Vagina (tissue), 2 donors: ENCODE measurements at regions not wholly inside any gene's neighbourhood (a gene's known extent, or its start where the extent isn't known, plus 50 kb on each side); places are given as distances from the start of the nearest gene placed in this dataset.

Source experiments
- DNase-seq, 2 donors: peaks; one replicate each; pipeline ENCODE4 v3.0.0-alpha.2; 2017; ENCODE audit errors: extremely low spot score in 2 of 2
- H3K27ac ChIP-seq: fragments of 200-600 bp; sonication (generic); one replicate; pipeline ENCODE4 v1.5.1; 2019
- H3K27me3 ChIP-seq: fragments of 200-600 bp; sonication (generic); one replicate; pipeline ENCODE4 v1.5.1; 2019
- H3K36me3 ChIP-seq, 2 donors: fragments of 200-600 bp; sonication (generic); one replicate each; pipeline ENCODE4 v1.5.1; 2017 to 2019
- H3K4me1 ChIP-seq: fragments of 200-600 bp; sonication (generic); one replicate; pipeline ENCODE4 v1.5.1; 2019
- H3K4me3 ChIP-seq, 2 donors: fragments of 200-600 bp; sonication (generic); 1 replicate in 1 of 2; 2 replicates in 1 of 2; pipeline ENCODE4 v1.5.1; 2016 to 2019
- H3K9me3 ChIP-seq: fragments of 200-600 bp; sonication (generic); one replicate; pipeline ENCODE4 v1.5.1; 2019
- POLR2A ChIP-seq, 2 donors: fragments of 450-650 bp; IDR thresholded peaks; one replicate each; pipeline ENCODE4 v1.6.1; 2017; ENCODE audit warnings: antibody characterized with exemption in 2 of 2, mild to moderate bottlenecking in 2 of 2, moderate library complexity in 2 of 2
- POLR2AphosphoS5 ChIP-seq, 2 donors: sonication (generic); formaldehyde crosslinking; IDR thresholded peaks; one replicate each; pipeline ENCODE4 v1.9.0; 2017; ENCODE audit warnings: antibody characterized with exemption in 2 of 2, mild to moderate bottlenecking in 2 of 2, low read depth in 1 of 2; ENCODE audit not compliant: insufficient read depth in 1 of 2
- intact Hi-C: fragments of 100-400 bp; cut with DNase I; formaldehyde crosslinking; loops from one replicate; pipeline ENCODE4 v1.15.1; 2023
- TF ChIP-seq, protein P1 (sequence below), 3 experiments: fragments of 450-650 bp in 2 of 3; fragments of 200-600 bp in 1 of 3; sonication (generic) in 1 of 3; IDR thresholded peaks; one replicate each; pipeline ENCODE4 v1.5.1; 2017 to 2019; ENCODE audit warnings: antibody characterized with exemption in 3 of 3, mild to moderate bottlenecking in 2 of 3, moderate library complexity in 2 of 3

DNA sequence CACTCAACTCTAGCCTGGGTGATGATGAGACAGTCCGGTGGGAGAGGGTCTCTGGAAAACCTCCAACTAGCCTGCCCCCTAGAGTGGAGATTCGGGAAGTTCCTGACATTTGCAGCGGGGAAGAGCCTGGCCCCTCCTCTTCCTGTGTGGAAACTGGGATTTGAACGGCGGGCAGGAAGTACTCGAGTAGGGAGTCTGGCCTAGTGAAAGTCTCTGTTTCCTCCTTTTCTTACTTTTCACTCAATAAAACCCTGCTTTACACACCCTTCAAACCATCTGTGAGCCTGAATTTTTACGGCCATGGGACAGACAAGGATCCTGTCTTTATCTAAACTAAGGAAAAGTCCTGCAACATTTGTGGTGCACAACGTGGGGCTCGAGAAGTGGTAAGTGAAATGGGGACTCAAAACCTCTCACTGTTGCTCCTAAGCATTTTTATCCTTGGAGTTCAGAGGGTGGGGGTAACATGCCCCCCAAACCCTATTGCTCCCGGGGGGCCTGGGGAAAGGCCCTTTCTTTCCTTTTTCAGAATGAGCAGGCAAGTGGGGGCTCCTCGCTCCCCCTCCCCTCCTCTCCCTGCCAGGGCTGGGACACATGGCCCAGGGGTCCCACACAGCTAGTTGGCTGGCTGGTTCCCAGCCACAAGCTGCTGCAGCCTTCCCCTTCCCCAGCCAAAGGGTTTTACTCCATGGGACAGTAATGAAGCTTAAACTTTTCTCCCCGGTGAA is 224.7 kb upstream of the GBE1 start:
- DNase-seq, result no peak
- Histone ChIP-seq H3K4me3 (no peak overlapping the region), H3K9me3 (no peaks in the 10 kb centered on the region), H3K27me3 (no peaks in the 10 kb centered on the region), H3K36me3 (no peaks in the 10 kb centered on the region), H3K4me1 (no peaks in the 10 kb centered on the region), H3K27ac (no peak overlapping the region)
- intact Hi-C loops, result no loop called here
- TF ChIP-seq, protein P1, sequence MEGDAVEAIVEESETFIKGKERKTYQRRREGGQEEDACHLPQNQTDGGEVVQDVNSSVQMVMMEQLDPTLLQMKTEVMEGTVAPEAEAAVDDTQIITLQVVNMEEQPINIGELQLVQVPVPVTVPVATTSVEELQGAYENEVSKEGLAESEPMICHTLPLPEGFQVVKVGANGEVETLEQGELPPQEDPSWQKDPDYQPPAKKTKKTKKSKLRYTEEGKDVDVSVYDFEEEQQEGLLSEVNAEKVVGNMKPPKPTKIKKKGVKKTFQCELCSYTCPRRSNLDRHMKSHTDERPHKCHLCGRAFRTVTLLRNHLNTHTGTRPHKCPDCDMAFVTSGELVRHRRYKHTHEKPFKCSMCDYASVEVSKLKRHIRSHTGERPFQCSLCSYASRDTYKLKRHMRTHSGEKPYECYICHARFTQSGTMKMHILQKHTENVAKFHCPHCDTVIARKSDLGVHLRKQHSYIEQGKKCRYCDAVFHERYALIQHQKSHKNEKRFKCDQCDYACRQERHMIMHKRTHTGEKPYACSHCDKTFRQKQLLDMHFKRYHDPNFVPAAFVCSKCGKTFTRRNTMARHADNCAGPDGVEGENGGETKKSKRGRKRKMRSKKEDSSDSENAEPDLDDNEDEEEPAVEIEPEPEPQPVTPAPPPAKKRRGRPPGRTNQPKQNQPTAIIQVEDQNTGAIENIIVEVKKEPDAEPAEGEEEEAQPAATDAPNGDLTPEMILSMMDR (IDR thresholded peaks at IDR 0.05), result no peak
- TF ChIP-seq POLR2AphosphoS5 (IDR thresholded peaks at IDR 0.05; ENCODE audit: insufficient read depth in 1 of 2, low read depth in 1 of 2) (no peak), POLR2A (IDR thresholded peaks at IDR 0.05) (no peak)

DNA sequence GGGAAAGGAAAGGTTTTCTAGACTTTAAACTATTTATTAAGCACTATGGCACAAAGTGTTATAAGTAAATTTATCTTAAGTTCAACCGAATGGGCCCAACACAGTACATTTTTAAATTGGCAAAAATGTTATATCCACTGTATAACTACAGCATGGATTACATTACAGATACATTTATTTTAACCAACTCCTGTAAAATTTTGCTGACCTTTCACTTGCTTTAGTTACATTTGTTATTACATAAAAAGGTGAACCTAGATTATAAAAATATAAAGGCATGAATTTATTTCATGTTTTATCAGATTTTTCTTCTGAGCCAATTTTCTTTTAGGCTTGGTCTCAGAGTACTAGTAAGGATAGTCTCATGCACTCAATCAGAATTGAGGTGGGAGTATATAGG is 221.9 kb upstream of the GBE1 start:
- Histone ChIP-seq H3K4me3 (no peak overlapping the region), H3K27me3 (no peaks in the 10 kb centered on the region), H3K27ac (no peak overlapping the region), H3K4me1 (no peaks in the 10 kb centered on the region), H3K36me3 (no peaks in the 10 kb centered on the region), H3K9me3 (no peaks in the 10 kb centered on the region)
- DNase-seq, result no peak
- intact Hi-C loops, result no loop called here
- TF ChIP-seq, protein P1 (IDR thresholded peaks at IDR 0.05), result no peak
- TF ChIP-seq POLR2AphosphoS5 (IDR thresholded peaks at IDR 0.05; ENCODE audit: insufficient read depth in 1 of 2, low read depth in 1 of 2), result no peak
- no peak for TF ChIP-seq POLR2A (IDR thresholded peaks at IDR 0.05)

DNA sequence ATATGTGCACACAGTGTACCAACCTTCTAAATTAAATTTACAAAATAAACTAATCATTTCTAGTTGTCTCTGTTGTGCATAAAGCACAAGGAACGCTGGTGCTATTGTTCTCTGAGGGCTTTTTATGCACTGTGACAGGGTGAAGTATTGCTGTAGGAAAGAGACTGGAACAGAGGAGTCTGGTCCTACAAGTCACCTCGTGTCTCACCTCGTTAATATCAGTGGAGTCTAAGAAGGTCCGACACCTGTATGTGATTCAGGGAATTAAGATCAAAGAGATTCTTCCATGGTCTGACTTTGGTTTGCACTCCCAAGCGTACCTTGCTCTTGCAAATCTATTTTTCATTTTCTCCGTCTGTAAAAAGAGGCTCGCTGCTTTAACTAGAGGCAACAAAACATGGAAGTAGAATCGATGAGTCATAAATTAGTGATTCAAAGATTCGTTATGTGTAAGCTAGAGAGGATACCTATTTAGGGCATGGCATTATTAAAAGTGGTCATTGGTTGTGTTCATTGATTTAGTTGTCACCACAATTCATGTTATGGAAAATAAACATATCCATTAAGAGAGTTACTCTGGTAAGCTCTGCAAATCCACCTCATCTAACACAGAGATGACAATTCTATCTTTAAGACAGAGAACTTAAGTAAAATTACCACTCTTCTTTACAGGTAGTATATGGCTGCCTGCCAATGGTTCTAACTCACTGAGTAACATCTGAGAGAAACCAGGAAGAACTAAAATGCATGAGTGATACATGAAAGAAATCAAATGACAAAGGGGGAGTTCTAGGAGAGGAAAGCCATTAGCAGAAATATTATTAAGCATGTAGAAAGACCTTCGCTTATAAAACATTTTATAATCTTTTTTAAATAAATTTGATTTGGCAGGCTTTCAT is 219.4 kb upstream of the GBE1 start:
- Histone ChIP-seq H3K36me3 (no peaks in the 10 kb centered on the region), H3K27ac (no peak overlapping the region), H3K4me1 (no peaks in the 10 kb centered on the region), H3K4me3 (no peak overlapping the region), H3K27me3 (no peaks in the 10 kb centered on the region), H3K9me3 (no peaks in the 10 kb centered on the region)
- no peak for DNase-seq
- TF ChIP-seq POLR2A (IDR thresholded peaks at IDR 0.05), result no peak
- TF ChIP-seq, protein P1 (IDR thresholded peaks at IDR 0.05), result no peak
- no peak for TF ChIP-seq POLR2AphosphoS5 (IDR thresholded peaks at IDR 0.05; ENCODE audit: insufficient read depth in 1 of 2, low read depth in 1 of 2)
- intact Hi-C loops, result no loop called here

DNA sequence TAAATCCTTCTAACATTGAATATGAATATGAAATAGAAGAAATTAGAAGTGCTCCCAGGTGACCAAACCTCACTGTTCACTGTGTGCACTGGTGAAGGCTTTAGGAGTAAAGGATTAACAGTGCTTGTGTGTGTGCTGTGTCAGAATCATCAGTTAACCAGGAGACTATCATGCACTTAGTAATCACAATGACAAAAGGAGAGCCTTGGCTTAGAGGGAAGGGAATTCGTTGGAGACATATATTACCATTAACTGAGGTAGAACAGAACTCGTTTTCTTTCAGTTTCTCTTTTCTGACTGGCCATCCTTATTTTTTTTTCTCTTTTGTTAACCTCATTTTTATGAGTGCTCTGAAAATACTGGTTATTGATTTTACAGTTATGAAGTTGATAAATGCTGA is 213.3 kb upstream of the GBE1 start:
- no peak overlapping the region for H3K27ac ChIP-seq
- no peaks in the 10 kb centered on the region for H3K9me3 ChIP-seq
- H3K4me1 ChIP-seq, result no peaks in the 10 kb centered on the region
- no peaks in the 10 kb centered on the region for H3K27me3 ChIP-seq
- H3K36me3 ChIP-seq, result no peaks in the 10 kb centered on the region
- no peak for DNase-seq
- no peak overlapping the region for H3K4me3 ChIP-seq
- TF ChIP-seq POLR2A (IDR thresholded peaks at IDR 0.05), result no peak
- TF ChIP-seq POLR2AphosphoS5 (IDR thresholded peaks at IDR 0.05; ENCODE audit: insufficient read depth in 1 of 2, low read depth in 1 of 2), result no peak
- TF ChIP-seq, protein P1 (IDR thresholded peaks at IDR 0.05), result no peak
- intact Hi-C loops, result no loop called here

DNA sequence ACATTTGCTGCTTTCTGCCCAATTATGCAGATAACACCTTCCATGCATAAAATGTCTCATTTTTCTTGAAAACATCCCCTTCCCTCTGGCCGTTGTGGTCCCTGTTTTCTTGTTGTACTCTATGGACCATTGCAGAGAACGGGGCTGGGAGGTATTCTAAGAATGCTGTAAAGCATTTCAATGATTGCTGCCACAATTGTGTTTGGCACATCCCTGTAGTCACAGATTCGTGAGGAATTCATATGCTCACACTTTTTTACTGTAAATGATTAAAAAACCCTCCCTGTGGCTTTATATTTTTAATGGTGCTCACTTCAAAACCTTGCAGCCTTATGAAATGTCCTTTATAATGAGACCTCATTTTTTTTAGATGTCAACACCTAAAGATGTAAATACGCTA is 207.2 kb upstream of the GBE1 start:
- DNase-seq, result no peak

More for the DNA sequence above, 207.2 kb upstream of the GBE1 start:
- Histone ChIP-seq H3K4me3 (no peak overlapping the region), H3K27ac (no peak overlapping the region), H3K27me3 (no peaks in the 10 kb centered on the region), H3K36me3 (no peaks in the 10 kb centered on the region), H3K9me3 (no peaks in the 10 kb centered on the region), H3K4me1 (no peaks in the 10 kb centered on the region)
- TF ChIP-seq, protein P1 (IDR thresholded peaks at IDR 0.05), result no peak
- TF ChIP-seq POLR2AphosphoS5 (IDR thresholded peaks at IDR 0.05; ENCODE audit: insufficient read depth in 1 of 2, low read depth in 1 of 2) (no peak), POLR2A (IDR thresholded peaks at IDR 0.05) (no peak)
- intact Hi-C loops, result no loop called here
